ENCODE measurements at regions not wholly inside any gene's neighbourhood (a gene's known extent, or its start where the extent isn't known, plus 50 kb on each side); places are given as distances from the start of the nearest gene placed in this dataset.

- DNase-seq: peak; percentile 18
These were observed 141.7 kb upstream of the ANKFN1 start for GRCh38 chr17:56011406-56012131.

- no peak for DNase-seq
These were observed 135.1 kb upstream of the ANKFN1 start for GRCh38 chr17:56018211-56018610.

GRCh38 chr17:56020369-56020768, 132.9 kb upstream of the ANKFN1 start:
- no peak for DNase-seq

GRCh38 chr17:56021681-56022190, 131.5 kb upstream of the ANKFN1 start:
- no peak for DNase-seq

DNA sequence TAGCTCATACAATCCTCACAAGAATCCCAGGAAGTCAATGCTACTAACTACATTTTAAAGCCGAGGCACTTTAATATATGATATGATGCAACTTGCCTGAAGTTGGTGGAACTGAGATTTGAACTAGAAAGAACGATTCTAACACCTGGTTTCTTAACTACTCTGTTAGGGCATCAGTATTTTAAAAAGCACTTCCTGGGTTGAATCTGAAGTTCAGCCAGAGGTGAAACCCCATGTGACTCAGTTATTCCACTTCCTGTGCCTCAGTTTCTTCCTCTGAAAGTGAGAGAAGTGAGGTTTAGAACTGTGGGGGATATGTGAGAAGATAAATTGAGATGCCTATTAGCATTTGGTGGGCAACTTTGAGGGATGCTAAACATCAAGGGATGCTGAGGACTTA, 129.4 kb upstream of the ANKFN1 start:
- DNase-seq: peak; percentile 10

DNA sequence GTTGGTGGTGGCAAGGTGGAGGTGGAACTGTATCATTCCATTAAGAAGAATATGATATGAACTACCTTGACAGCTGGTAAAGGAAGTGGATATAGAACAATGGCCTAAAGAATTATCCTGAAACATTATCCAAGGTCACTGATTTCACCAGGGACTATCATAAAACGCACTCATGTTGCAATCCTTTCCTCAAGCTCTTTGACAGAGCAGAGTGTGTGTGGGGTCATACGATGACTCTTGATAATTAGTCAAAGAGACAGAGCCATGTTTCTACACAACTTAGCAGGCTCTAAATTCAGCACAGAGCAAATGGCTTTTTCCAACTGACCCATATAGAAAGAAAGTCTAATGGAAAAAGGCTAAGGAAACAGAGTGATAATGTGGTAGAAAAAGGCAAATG, 126.4 kb upstream of the ANKFN1 start:
- DNase-seq: no peak

GRCh38 chr17:56028837-56029236, 124.4 kb upstream of the ANKFN1 start:
- no peak for DNase-seq

DNA sequence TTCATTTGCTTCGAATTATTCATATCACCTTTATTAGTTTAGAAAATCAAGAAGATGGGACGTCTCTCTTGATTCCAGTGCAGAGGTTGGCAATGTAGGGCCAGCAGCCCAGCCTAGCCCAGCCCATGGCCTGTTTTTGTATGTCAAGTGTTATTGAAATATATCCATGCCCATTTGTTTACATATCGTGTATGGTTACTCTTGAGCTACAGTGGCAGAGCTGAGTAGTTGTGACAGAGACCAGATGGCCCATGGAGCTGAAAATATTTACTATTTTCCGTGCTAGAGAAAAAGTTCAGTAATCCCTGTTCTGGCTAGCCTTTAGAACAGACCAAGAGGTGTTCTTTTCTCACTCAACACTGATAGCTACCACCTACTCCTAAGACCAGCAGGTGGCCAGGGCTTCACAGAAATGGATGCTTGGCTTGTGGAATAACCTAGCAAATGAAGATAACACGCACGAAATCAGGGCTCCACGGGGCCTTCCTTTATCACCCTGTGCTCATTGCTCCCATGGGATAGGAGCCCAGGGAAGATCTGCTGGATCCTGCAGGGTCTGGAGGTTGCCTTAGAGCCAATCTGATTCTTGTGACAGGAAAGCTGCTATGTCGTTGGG, 123.2 kb upstream of the ANKFN1 start:
- no peak for DNase-seq

DNA sequence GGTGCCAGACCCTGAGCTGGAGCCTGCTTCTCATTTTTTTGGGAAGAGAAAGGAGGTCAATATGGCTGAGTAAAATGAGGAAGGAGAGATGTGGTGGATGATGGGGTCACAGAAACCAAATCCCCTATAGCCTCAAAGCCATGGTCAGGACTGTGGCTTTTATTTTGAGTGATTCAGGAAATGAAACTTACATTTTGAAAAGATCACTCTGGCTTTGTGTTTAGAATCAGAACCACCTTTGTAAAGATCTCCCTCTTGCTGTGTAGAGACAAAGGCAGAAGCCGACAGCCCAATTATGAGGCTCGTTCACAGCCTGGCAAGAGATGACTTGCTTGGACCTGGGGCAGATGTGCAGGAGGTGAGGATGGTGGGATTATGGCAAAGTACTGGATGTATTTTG, 121.6 kb upstream of the ANKFN1 start:
- DNase-seq: no peak

GRCh38 chr17:56034197-56034635, 119.1 kb upstream of the ANKFN1 start:
- no peak for DNase-seq

- no peak for DNase-seq
These were observed 115.1 kb upstream of the ANKFN1 start for GRCh38 chr17:56038131-56038530.

GRCh38 chr17:56045872-56046271, 107.4 kb upstream of the ANKFN1 start:
- no peak for DNase-seq

- no peak for DNase-seq
These were observed 105.9 kb upstream of the ANKFN1 start for GRCh38 chr17:56047331-56047730.

GRCh38 chr17:56057869-56058268, 95.4 kb upstream of the ANKFN1 start:
- DNase-seq: no peak

DNA sequence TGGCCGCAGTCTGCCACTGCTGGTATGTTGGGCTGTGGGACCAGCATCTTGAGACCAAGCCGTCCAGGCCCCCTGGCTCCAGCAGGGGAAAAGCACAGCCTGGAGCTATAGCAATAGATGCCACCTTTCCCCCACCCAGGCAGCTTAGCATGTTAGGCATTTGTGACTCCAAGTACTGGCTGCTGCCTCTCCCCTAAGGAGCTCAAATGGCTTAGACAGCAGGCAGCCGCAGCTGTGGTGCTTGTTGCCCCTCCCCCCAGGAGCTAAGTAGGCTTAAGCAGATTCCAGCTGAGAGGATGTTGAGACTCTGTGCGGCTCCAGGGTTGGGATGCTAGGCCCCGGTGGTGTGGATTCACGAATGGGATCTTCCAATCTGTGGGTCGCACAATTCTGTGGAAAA, 88.8 kb upstream of the ANKFN1 start:
- DNase-seq: no peak

GRCh38 chr17:56074361-56074890, 78.8 kb upstream of the ANKFN1 start:
- DNase-seq: no peak

- DNase-seq: no peak
These were observed 76.3 kb upstream of the ANKFN1 start for GRCh38 chr17:56076980-56077379.

DNA sequence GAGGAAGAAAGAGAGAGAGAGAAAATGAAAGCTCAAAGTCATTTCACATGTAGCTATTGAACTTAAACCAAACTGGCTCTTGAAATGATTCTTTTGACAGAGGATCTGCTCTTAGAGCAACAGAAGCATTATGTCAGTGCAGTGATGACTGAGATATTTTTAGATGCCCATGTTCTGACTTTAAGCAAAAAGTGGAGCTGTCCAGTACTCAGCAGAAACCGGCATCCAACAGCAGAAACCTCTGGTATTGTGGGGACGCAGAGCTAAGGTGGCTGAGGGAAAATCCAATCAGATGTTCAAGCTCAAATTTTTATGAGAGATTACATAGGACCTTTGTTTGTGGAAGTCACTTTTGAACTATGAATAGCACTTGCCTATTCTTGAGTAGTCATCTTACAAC, 69.8 kb upstream of the ANKFN1 start:
- DNase-seq: no peak

- peak; percentile 4 for DNase-seq
These were observed 67.6 kb upstream of the ANKFN1 start for GRCh38 chr17:56085576-56086267.

- DNase-seq: no peak
These were observed 66.1 kb upstream of the ANKFN1 start for GRCh38 chr17:56087199-56087598.

GRCh38 chr17:56096026-56096810, 57.1 kb upstream of the ANKFN1 start:
- no peak for DNase-seq

DNA sequence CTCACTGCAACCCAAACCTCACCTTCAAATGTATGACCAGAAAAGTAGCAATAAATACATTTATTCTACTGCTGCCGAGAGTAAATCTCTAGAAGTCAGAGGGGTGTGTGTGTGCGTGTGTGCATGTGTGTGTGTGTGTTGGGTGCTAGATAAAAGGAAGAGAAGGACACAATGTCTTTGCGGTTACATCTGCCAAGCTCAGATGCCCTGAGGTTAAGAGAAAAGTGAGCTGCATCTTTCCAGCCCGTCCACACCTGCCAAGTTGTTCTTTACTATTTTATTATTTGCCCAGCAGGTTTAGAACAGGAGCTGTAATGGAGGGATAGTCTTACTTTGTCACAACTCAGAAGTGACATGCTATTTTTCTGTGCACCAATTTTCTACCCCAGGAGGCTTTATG, 54.5 kb upstream of the ANKFN1 start:
- no peak for DNase-seq

- no peak for DNase-seq
These were observed 53.6 kb upstream of the ANKFN1 start for GRCh38 chr17:56099649-56100048.
